HG03280 (cell line): ENCODE measurements at regions not wholly inside any gene's neighbourhood (a gene's known extent, or its start where the extent isn't known, plus 50 kb on each side); places are given as distances from the start of the nearest gene placed in this dataset.
A peak's percentile ranks its signal among the peaks of the same experiment; 100 is the strongest.
"Not testable (repeated sequence)": the region's sequence is repeated elsewhere in the genome, so short reads cannot be mapped to it uniquely, and the experiment has no call there.

ENCODE experiments used
- ATAC-seq: cut with Tn5 transposase; IDR thresholded peaks from one replicate; pipeline ENCODE4 v1.9.1; 2021; ENCODE audit warnings: mild to moderate bottlenecking, moderate library complexity; ENCODE audit not compliant: unreplicated experiment

DNA sequence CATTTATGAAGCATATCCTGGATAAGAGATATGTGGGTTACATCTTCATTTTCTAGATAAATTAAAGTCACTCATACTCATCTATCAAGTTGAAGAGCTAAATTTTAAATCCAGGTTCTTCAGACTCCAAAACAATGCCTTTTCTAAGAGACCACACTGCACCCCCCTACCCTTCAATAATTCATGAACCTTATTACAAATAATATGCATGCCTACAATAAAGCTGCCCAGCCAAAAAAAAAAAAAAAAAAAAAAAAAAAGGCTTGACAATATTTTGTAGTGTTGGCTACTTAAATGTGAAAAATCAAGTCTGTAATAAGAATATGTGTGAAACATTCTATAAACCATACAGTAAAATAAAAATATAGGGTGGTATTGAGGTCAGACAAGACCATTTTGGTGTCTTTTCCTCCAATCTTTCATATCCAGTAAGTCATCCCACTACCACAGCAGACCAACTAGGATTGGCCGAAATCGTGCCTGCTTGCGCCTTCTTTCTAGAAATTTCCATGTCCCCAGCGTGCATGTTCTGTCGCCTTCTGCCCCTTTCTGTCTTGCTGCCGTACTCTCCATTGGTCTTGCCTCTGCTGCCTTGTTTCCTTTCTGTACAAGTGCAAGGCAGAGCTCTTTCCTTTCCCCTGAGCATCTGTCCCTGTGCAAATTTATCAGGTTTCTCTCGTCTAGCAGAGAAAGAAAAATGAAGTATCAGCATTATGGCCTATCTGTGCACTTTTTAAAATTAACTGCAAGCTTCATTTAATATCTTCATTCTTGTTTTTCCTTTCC, 92.6 kb upstream of the NDUFV2 start:
- no peak for ATAC-seq

DNA sequence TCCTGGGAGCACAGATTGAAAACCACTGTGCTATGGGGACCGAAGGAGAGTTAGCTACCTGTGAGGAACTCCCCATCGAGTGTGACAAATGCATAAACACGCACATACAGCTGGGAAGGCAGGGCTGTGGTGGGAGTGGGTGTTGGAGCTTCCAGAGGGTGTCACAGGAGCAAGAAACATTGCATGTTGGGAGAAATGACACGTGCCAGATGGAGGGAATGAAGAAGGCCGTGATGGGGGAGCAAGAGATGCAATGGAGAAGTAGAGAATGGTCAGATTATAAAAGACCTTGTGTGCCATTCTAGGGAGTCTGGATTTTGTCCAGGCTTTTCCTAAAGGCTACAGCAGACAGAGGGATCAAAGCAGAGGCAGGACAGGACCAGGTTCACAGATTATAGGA, 91.1 kb upstream of the NDUFV2 start:
- ATAC-seq: no peak

DNA sequence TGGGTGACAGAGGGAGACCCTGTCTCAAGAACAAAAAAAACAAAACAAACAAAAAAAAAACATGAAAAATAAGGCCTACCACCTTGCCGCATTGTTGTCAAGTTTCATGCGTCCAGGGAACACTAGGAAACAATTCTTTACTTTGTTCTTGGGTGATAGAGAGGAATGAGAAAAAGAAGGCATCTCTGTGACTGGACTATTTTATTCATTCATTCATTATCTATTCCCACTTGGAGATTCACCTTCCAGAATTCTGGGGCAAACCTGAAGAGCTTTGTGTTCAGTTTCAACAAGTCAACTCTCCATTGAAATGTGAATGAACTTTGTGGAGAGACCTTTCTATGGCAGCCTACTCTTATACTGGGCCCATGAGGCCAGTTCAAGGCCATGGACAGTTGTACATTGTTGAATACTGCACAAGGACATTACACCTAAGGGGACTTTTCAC, 88.5 kb upstream of the NDUFV2 start:
- no peak for ATAC-seq

GRCh38 chr18:9015689-9016088, 86.8 kb upstream of the NDUFV2 start:
- ATAC-seq: no peak

- ATAC-seq: no peak
Observed at GRCh38 chr18:9016633-9017166, 85.8 kb upstream of the NDUFV2 start.

DNA sequence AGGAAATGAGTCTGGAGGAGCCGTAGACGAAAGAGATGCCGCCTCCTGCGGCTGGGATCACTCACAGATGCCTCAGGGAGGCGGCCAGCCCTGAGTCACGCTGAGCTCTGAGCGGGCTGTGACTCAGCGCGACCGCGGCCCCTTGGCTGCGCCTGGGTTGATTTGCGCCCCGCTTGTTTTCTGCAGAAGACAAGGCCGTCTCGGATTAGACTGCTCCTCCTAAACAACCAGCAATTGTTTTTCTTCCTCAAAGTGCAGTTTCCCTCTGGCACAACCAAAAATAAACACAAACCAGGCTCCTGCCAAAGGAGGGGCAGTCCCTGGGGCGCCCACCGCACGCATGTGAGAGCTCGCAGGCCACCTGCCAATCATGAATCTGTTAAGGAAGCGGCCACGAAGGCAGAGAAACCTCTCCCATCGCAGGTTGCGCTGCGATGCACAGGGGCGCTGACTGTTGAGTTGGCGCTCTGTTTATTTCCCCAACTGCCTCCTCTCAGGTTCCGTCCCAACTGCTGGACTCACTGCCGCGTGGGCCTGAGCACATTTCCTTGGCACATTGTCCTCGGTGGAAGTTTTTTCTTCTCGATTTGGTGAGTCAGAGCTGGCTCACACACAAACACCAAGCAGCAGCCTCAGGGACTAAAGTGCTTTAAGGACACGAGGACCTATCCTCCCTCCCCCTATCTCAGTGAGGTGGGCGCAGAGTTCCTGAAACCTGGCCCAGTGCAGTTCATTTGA, 85.2 kb upstream of the NDUFV2 start:
- ATAC-seq: peak; percentile 79

DNA sequence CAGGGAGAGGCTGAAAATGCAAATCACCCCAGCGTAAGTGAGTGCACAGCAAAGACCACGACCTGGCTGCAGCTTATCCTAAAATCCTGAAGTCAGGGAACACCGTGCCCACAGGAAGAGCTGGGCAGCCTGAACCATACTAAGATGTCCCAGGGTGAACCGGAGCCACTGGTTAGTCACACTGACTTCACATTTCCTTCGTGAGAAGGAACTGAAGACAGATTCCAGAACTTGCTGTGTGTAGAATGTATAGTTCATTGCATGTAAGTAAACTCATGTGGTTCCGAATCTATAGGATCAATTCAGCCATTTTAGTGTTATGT, 84.6 kb upstream of the NDUFV2 start:
- ATAC-seq: no peak

GRCh38 chr18:9019135-9019534, 83.4 kb upstream of the NDUFV2 start:
- no peak for ATAC-seq

GRCh38 chr18:9020221-9020620, 82.3 kb upstream of the NDUFV2 start:
- ATAC-seq: no peak

GRCh38 chr18:9021458-9021857, 81.0 kb upstream of the NDUFV2 start:
- no peak for ATAC-seq

DNA sequence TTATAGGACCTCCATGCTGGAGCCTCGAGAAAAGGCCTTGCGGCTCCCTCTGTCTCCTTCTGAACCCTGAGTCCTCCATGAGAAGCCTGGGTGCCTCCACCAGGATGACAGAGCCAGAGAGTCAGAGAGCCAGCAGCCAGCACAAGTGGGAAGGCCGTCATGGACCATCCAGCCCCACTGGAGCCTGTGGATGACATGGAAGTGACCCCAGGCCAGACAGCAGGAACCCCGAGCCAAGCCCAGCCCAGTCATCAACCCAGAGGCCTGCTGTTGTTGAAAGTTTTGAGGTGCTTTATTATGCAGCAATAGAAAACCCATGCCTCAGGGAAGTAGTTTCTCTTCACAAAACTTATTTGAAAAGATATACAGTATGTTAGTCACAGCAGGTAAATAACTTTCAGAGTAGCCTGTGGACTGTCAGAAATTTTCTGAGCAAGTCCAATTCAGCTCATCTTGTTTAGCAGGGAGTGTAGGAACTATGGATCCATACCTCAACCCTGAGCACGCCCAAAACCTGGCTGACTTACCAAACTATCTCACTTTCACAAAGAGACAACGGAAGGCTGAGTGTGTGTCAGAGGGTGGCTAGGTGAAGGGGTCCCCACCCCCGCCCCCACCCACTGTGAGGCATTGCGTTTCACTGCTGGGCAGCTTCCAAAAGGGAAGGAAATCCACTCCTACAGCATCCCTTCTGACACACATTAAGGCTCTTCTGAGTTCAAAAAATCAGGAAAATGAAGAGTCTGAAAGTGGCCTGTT, 79.9 kb upstream of the NDUFV2 start:
- no peak for ATAC-seq

- ATAC-seq: not testable (repeated sequence)
Observed at GRCh38 chr18:9024031-9024646, 78.4 kb upstream of the NDUFV2 start.

GRCh38 chr18:9025091-9025838, 77.2 kb upstream of the NDUFV2 start:
- no peak for ATAC-seq

- ATAC-seq: no peak
Observed at GRCh38 chr18:9029131-9029530, 73.4 kb upstream of the NDUFV2 start.

DNA sequence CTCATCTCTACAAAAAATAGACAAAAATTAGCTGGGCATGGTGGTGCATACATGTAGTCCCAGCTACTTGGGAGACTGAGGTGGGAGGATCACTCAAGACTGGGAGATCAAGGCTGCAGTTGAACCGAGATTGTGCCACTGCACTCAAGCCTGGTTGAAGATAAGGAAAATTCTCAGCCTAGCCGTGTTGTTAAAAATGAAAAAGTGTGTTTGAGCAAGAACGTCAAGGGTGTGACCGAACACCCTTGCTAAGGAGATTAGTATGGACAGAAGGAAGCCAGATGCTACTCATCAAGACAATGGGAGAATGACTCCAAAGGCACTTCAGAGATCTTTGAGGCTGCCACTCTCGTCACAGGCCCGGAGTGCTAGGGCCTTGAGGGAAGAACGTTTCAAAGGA, 70.0 kb upstream of the NDUFV2 start:
- no peak for ATAC-seq

- no peak for ATAC-seq
Observed at GRCh38 chr18:9038277-9038871, 64.1 kb upstream of the NDUFV2 start.

DNA sequence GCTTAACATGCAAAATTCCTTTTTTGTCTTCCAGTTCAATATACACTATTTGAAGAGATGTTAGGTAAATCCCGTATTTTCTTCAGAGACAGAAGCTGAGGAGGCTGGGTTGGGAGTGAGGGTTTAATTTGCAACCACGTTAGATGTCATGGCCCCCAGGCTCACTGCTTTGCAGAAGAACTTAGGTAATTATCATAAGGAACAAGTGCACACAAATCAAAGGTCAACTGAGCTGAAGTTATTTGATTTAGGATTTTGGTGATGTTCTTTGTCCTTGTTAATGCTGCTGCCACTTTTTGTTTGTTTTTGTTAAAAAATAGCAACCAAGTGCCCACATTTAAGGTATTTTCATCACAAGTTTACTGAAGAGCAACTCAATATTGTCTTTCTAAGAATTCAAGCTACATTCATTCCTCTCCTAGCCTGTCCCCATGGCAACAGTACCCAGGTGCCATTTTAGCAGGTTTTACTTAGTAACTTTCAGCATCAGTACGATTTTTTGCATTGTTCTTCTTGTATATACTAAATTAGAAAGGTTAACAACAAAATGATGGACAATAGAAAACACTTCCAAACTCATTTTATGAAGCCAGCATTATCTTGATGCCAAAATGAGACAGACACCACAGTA, 62.9 kb upstream of the NDUFV2 start:
- ATAC-seq: no peak

- no peak for ATAC-seq
Observed at GRCh38 chr18:9042766-9043481, 59.6 kb upstream of the NDUFV2 start.

- no peak for ATAC-seq
Observed at GRCh38 chr18:9043581-9043980, 58.9 kb upstream of the NDUFV2 start.
